Cardiac muscle cell (in vitro differentiated cells and primary cell): ENCODE measurements at regions not wholly inside any gene's neighbourhood (a gene's known extent, or its start where the extent isn't known, plus 50 kb on each side); places are given as distances from the start of the nearest gene placed in this dataset.

Source experiments
- DNase-seq, 2 donors: peaks; one replicate each; pipeline versions ENCODE4 v3.0.0 to v3.0.0-alpha.2; 2010 to 2017; ENCODE audit warnings: low read depth in 1 of 2, low spot score in 1 of 2
- H3K27ac ChIP-seq: fragments of 200-600 bp; sonication (generic); 2 replicates; pipeline ENCODE4 v1.5.1; 2016
- H3K27me3 ChIP-seq: fragments of 200-600 bp; sonication (generic); 2 replicates; pipeline ENCODE4 v1.6.0; 2016; ENCODE audit warnings: control low read depth
- H3K36me3 ChIP-seq: fragments of 200-600 bp; sonication (generic); 2 replicates; pipeline ENCODE4 v1.5.1; 2016; ENCODE audit warnings: control low read depth
- H3K4me1 ChIP-seq: fragments of 200-600 bp; sonication (generic); 2 replicates; pipeline ENCODE4 v1.8.1; 2017; ENCODE audit warnings: low read depth, mild to moderate bottlenecking, mixed run types
- H3K4me3 ChIP-seq: fragments of 200-600 bp; sonication (generic); 2 replicates; pipeline ENCODE4 v1.5.1; 2016; ENCODE audit warnings: mild to moderate bottlenecking
- H3K9me3 ChIP-seq: fragments of 200-600 bp; sonication (generic); 2 replicates; pipeline ENCODE4 v1.5.1; 2017; ENCODE audit warnings: low read depth, mild to moderate bottlenecking, control low read depth
- TF ChIP-seq, protein P1 (sequence below): IDR thresholded peaks from 2 replicates; pipeline ENCODE4 v1.5.1; 2012; ENCODE audit warnings: low read depth, mild to moderate bottlenecking, low read length

DNA sequence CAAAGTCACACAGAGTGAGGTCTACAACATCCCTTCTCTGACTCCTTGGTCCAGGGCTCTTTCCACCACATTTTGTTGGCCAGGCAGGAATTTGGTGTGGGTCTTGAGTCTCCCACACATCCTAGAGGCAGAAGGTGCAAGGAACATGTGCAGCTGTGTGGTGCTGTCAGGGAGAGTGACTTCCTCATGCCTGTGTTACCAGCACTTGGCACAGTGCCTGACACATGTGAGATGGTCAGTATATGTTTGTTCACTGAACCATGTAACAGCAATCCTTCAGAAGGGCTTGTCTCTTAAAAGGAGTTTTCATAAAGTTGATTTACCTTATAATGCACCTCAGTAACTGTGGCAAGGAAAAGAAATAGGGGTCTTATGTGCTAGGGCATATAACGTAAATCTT lies 168.5 kb downstream of the CDC5L start:
- H3K4me1 ChIP-seq = no peaks in the 10 kb centered on the region
- TF ChIP-seq, protein P1, sequence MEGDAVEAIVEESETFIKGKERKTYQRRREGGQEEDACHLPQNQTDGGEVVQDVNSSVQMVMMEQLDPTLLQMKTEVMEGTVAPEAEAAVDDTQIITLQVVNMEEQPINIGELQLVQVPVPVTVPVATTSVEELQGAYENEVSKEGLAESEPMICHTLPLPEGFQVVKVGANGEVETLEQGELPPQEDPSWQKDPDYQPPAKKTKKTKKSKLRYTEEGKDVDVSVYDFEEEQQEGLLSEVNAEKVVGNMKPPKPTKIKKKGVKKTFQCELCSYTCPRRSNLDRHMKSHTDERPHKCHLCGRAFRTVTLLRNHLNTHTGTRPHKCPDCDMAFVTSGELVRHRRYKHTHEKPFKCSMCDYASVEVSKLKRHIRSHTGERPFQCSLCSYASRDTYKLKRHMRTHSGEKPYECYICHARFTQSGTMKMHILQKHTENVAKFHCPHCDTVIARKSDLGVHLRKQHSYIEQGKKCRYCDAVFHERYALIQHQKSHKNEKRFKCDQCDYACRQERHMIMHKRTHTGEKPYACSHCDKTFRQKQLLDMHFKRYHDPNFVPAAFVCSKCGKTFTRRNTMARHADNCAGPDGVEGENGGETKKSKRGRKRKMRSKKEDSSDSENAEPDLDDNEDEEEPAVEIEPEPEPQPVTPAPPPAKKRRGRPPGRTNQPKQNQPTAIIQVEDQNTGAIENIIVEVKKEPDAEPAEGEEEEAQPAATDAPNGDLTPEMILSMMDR = no peak
- no peaks in the 10 kb centered on the region for H3K36me3 ChIP-seq
- H3K27me3 ChIP-seq = no peaks in the 10 kb centered on the region
- no peak overlapping the region for H3K4me3 ChIP-seq
- H3K27ac ChIP-seq = no peak overlapping the region
- H3K9me3 ChIP-seq = no peaks in the 10 kb centered on the region
- DNase-seq = no peak

DNA sequence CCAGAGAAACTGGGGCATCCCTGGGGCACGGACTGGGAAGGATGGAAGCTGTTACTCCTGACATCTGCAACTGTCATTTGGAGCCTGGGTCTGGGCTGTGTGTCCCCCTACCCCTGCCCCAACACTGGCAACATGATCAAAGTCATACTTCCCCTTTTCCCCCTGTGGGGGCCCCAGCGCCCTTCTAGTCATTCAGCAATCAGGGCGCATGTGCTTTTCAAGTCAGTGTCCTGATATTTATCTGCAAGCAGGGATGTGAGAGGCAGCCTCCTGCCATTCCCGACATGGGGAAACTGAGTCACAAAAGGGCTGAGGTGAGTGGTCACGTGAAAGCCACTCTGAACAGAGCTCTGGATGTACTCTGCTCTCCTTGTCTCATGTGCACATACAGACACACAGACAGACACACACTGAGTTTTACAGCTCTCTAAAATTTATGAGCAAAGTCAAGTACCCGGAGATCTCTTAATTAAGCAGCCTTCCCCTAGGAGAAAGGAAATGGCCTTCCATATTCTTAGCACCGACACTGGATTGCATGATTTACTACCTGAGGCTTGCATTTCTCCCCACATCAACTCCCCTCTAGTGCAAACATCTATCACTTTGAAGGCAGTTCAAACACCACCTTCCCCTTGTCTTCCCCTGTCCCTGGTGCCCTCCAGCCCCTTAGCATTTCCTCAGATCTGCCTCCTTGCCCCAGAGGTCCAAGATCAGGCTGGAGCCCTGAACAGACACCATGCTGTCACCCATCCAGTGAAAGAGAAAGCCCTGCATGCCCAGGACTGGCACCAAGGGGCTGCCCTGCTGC lies 170.7 kb downstream of the CDC5L start:
- Histone ChIP-seq H3K27ac (no peak overlapping the region), H3K4me3 (no peak overlapping the region), H3K4me1 (no peaks in the 10 kb centered on the region), H3K9me3 (no peaks in the 10 kb centered on the region), H3K27me3 (no peaks in the 10 kb centered on the region), H3K36me3 (no peaks in the 10 kb centered on the region)
- TF ChIP-seq, protein P1 = no peak
- no peak for DNase-seq

DNA sequence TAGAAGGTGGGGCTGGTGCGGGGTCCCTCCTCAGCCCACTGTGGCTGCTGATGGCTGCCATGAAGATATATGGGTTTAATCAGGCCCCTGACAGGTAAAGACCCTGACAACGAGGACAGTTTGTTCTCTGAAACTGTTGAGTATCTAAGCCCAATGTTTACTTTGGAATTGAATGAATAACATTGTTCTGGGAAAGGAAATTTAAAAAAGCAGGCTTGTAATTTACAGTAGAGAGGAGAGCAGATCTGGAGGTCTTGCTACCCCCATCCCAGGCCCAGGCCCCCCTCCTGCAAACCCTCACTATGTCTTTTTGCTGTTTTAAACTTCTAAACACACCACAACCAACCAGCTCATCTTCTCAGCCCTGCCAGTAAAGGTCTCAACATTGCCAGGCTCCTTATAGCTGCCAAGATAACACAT lies 171.3 kb downstream of the CDC5L start:
- Histone ChIP-seq H3K4me3 (no peak overlapping the region), H3K9me3 (no peaks in the 10 kb centered on the region), H3K27ac (no peak overlapping the region), H3K36me3 (no peaks in the 10 kb centered on the region), H3K27me3 (no peaks in the 10 kb centered on the region), H3K4me1 (no peaks in the 10 kb centered on the region)
- peak in 1 of 2 donors; percentile 55 for DNase-seq
- TF ChIP-seq, protein P1 = no peak

DNA sequence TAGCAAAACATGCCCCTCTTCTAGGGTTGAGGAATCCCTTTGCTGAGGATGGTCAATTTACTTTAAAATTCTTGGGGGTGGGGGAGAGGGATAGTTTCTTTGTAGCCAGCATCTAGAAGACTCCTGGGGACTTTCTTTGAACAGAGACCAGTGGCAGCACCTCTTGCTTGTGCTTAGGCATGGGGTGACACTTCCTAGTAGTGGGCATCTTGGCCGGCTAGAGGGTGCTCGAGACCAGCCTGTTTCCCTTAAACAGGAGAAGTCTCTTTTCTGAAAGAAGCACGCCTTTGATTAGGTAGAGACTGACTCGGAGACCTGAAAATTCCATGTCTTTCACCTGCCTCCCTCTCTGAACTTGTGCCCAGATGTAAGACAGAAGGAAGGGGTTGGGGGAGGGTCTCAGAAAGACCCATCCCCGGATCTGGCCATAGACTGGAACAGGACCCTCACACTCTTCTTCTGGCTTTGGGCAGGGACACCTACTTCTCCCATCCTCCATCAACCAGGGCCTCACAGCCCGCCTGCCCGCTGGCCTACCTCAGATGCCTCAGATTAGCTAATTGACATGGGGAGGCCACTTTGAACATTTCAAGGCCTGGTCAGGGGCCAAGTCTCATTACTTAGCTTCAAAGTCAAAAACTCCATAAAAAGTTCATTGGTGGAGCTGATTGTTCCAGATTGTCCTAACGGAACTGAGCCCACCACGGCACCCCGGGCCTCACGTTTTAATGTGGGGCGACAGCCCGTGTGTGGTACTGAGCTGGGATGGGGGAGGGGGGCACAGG lies 172.2 kb downstream of the CDC5L start:
- TF ChIP-seq, protein P1 = no peak
- Histone ChIP-seq H3K4me1 (no peaks in the 10 kb centered on the region), H3K4me3 (no peak overlapping the region), H3K27me3 (no peaks in the 10 kb centered on the region), H3K9me3 (no peaks in the 10 kb centered on the region), H3K36me3 (no peaks in the 10 kb centered on the region), H3K27ac (no peak overlapping the region)
- no peak for DNase-seq

DNA sequence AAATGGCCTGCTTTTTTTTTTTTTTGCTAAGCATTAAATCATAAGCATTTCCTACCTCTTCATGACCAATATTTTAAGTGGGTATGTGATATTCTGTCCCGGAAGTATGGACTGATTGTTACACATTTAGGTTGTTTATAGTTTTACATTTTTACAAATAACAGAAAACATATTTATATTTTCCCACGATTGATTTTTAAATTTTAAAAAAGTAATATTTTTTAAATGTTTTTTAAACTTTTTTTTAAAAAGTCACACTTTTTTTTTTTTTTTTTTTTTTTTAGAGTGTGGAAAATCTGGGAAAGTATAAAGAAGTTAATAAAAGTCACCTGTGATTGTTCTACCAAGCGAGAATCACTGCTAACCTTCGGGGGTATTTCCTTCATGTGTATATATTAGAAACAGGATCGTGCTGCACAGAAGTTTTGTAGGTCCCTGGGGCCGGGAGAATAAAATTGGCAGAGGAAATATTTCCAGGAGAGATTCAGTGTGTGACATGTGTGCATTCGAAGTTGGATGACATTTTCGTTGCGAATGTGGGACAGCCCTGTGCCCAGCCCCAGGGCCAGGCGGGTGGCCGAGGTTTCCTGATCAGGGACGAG lies 173.1 kb downstream of the CDC5L start:
- TF ChIP-seq, protein P1 = no peak
- no peaks in the 10 kb centered on the region for H3K9me3 ChIP-seq
- H3K4me1 ChIP-seq = no peaks in the 10 kb centered on the region
- no peaks in the 10 kb centered on the region for H3K27me3 ChIP-seq
- no peak for DNase-seq
- H3K4me3 ChIP-seq = no peak overlapping the region
- no peak overlapping the region for H3K27ac ChIP-seq
- no peaks in the 10 kb centered on the region for H3K36me3 ChIP-seq
